HL-60 (cell line): ENCODE measurements at regions not wholly inside any gene's neighbourhood (a gene's known extent, or its start where the extent isn't known, plus 50 kb on each side); places are given as distances from the start of the nearest gene placed in this dataset.

Experiments
- DNase-seq, 2 experiments: peaks; one replicate each; pipeline ENCODE4 v3.0.0-alpha.2; 2010 to 2020; ENCODE audit warnings: low read depth in 1 of 2, low spot score in 1 of 2
- H3K27ac ChIP-seq: fragments of 250-450 bp; sonication (Bioruptor Pico); replicated peaks from 2 replicates; pipeline ENCODE4 v1.5.1; 2020; ENCODE audit warnings: mild to moderate bottlenecking, moderate library complexity
- H3K27me3 ChIP-seq: fragments of 250-450 bp; sonication (Bioruptor Pico); 2 replicates; pipeline ENCODE4 v1.5.1; 2021; ENCODE audit warnings: mild to moderate bottlenecking, moderate library complexity; ENCODE audit not compliant: insufficient read depth, poor library complexity, severe bottlenecking
- H3K4me3 ChIP-seq: replicated peaks from 2 replicates; pipeline ENCODE4 v1.5.1; 2011; ENCODE audit warnings: mild to moderate bottlenecking, control low read depth, low read length; ENCODE audit not compliant: insufficient read depth
- CTCF ChIP-seq: IDR thresholded peaks from one replicate; pipeline ENCODE4 v1.5.1; 2011; ENCODE audit warnings: low read length, control low read depth, inconsistent platforms; ENCODE audit not compliant: insufficient read depth
- GABPA ChIP-seq: IDR thresholded peaks from 2 replicates; pipeline ENCODE4 v1.6.1; 2012; ENCODE audit warnings: low read depth
- POLR2AphosphoS5 ChIP-seq: IDR thresholded peaks from 2 replicates; pipeline ENCODE4 v1.6.1; 2012; ENCODE audit warnings: low read depth
- REST ChIP-seq: IDR thresholded peaks from 2 replicates; pipeline ENCODE4 v1.6.1; 2012; ENCODE audit warnings: low read depth; ENCODE audit not compliant: insufficient replicate concordance
- SPI1 ChIP-seq: IDR thresholded peaks from 2 replicates; pipeline ENCODE4 v1.6.1; 2012; ENCODE audit warnings: low read depth, mild to moderate bottlenecking, borderline replicate concordance

DNA sequence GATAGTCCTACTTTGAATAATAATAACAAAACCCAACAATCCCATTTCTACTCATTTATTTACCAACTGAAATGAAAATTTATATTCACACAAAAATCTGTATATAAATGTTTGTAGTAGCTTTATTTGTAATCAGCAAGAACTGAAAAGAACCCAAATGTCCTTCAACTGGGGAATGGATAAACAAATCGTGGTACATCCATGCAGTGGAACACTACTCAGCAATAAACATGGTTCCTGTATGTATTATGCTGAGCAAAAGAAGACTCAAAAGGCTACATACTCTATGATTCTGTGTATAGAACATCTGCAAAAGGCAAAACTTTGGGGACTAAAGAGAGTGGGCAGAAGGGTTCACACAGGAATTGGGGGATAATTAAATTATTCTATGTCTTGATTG is 136.1 kb upstream of the HAND1 start:
- Histone ChIP-seq H3K27ac (no peak overlapping the region), H3K27me3 (peaks cover 29% of the 10 kb centered on the region), H3K4me3 (no peak overlapping the region)
- DNase-seq: no peak
- no peak for TF ChIP-seq CTCF

DNA sequence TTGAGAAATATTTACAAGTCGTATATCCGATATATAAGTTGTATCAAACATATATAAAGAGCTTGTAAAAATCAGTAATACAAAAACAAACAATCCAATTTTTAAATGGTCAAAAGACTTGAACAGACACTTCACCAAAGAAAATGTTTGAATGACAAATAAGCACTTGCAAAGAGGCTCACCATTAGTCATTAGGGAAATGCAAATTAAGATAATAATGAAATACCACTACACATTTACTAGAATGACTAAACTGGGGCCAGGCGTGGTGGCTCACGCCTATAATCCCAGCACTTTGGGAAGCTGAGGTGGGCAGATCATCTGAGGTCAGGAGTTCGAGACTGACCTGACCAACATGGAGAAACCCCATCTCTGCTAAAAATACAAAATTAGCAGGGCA is 134.6 kb upstream of the HAND1 start:
- Histone ChIP-seq H3K4me3 (no peak overlapping the region), H3K27ac (no peak overlapping the region), H3K27me3 (peaks cover 33% of the 10 kb centered on the region)
- no peak for DNase-seq
- TF ChIP-seq CTCF: no peak

DNA sequence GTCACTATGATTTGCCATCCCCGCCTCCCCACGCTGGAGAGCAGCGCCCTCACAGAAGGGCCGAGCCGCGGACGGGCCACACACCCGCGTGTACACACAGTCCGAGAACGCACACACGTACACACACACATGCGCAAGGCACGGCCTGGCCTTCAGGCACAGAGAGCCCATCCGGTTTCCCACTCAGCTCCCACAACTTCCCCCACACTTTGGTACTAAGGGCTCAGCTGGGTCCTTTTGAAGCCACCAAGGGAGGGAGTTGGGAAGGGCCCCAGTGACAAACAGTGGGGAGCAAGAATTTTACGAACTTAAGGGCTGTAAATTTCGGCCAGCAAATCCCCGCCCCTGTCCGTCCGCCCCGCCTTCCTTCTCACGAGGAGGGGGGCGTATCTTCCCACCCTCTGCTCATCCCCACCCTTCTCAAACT is 133.3 kb upstream of the HAND1 start:
- Histone ChIP-seq H3K27ac (no peak overlapping the region), H3K27me3 (peaks cover 33% of the 10 kb centered on the region), H3K4me3 (no peak overlapping the region)
- DNase-seq: no peak
- TF ChIP-seq POLR2AphosphoS5 (no peak), REST (no peak), CTCF (no peak), SPI1 (no peak), GABPA (no peak)

- peak; percentile 88 for TF ChIP-seq CTCF
- TF ChIP-seq POLR2AphosphoS5: no peak
- no peak overlapping the region; the same call in 1 of the 2 replicates for H3K4me3 ChIP-seq
- peaks cover 33% of the 10 kb centered on the region for H3K27me3 ChIP-seq
- no peak overlapping the region for H3K27ac ChIP-seq
- DNase-seq: peak; percentile 50 to 76
Measured at GRCh38 chr5:154610321-154611154, 132.5 kb upstream of the HAND1 start.
